ENCODE measurements at regions not wholly inside any gene's neighbourhood (a gene's known extent, or its start where the extent isn't known, plus 50 kb on each side); places are given as distances from the start of the nearest gene placed in this dataset.

- no peak for DNase-seq (ENCODE audit: low spot score)
- FAIRE-seq: no peak
Observed at GRCh38 chr12:23450810-23451209, 498.7 kb downstream of the SOX5 start.

DNA sequence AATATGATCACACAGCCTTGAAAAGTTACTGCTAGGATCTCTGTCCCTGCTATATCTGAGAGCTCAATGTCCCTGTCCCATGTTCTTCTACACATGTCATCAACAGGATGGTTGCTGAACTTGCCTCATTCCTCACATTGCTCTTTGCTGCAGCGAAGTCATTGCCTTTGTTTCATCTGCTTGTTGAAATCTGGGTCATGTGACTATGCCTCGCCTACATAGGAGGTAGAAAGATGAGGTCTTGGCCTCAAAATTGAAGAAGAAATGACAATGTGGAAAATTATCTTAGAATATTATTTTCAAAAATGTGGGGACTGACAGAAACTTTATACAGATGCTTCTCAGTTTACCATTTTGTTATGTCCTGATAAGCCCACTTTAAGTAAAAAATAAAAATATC lies 494.2 kb downstream of the SOX5 start:
- no peak for DNase-seq (ENCODE audit: low spot score)
- no peak for FAIRE-seq

- DNase-seq (ENCODE audit: low spot score) (no peak), FAIRE-seq (no peak)
Observed at GRCh38 chr12:23458640-23459039, 490.8 kb downstream of the SOX5 start.

DNA sequence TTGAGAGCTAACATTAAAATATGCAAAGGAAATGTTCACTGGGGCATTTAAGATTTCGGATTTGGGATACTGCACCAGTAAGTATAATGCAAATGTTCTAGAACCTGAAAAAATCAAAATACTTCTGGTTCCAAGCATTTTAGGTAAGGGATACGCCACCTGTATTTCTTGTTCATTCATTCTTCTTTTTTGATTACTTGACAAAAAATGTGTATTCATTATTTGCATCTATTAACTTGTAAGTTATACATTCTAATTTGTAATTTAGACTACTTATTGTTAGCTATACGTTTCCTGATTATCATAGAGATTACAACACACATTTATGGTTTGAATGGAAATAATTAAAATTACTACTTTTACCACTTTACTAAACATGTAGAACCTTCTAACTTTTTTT lies 486.9 kb downstream of the SOX5 start:
- FAIRE-seq: no peak
- DNase-seq (ENCODE audit: low spot score): no peak

DNA sequence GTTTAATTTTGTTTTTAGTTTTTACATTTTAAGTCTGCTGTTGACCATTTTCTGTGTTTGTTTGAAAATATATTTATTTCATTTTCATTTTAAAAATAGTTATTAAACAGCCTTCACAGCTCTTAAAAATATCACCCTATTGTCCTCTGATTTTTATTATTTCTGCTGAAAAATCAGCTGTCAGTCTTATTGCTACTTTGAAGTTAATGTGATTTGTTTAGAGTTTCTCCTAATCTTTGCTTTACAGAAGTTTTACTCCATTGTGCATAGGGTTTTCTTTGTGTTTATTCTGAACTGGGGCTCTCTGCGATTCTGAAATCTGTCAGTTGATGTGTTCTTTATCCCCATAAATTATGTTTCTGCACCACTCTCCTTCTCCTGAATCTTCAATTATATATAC lies 486.3 kb downstream of the SOX5 start:
- no peak for FAIRE-seq
- no peak for DNase-seq (ENCODE audit: low spot score)

GRCh38 chr12:23464241-23464812 lies 485.1 kb downstream of the SOX5 start:
- FAIRE-seq (no peak), DNase-seq (ENCODE audit: low spot score) (no peak)

GRCh38 chr12:23472329-23472971 lies 477.0 kb downstream of the SOX5 start:
- no peak for DNase-seq (ENCODE audit: low spot score)
- FAIRE-seq: no peak

DNA sequence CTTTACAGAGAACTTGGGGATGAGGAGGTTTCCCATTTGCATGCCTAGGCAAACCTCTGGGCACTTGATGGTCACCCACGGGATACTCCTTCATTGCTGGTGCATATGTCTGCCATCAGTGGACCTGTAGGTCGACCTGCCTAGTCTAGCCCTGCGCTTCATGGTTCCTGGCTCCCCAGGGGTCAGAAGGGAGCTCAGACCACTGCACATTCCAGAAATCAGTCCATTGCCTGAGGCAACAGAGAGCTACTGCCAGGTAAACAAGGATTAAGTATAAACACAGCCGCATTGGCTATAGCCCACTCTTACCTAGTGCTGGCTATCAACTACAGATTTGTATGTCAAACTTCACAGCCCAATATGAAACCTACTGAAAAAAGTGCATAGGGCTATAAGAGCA lies 476.4 kb downstream of the SOX5 start:
- FAIRE-seq (no peak), DNase-seq (ENCODE audit: low spot score) (no peak)

DNA sequence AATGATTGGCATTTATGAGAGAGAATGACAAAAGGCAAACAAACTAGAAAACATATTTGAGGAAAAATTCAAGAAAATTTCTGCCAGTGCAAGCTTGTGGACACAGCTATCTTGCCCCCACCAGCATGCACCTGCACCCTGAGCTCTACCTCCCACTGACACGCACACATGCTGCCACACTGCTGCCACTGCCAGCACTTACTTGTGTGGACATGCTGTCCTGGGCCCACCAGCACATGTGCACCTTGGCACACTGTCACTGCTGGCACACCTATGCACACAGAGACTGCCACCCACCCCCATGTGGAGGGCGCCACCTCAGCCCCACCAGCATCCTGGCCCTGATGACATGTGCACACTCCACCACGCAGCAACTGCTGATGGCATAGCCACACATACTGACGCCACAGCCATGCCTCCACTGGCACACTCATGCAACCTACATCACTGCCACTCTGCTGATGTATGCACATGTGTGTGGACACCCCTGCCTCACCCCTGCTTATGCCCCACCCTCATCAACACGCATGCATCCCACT lies 475.0 kb downstream of the SOX5 start:
- DNase-seq (ENCODE audit: low spot score) (no peak), FAIRE-seq (no peak)
